HEK293T (cell line): ENCODE measurements at regions not wholly inside any gene's neighbourhood (a gene's known extent, or its start where the extent isn't known, plus 50 kb on each side); places are given as distances from the start of the nearest gene placed in this dataset.

Experiments used
- CTCF ChIA-PET: fragments of 350-600 bp; formaldehyde crosslinking; extraction: SDS; loops from one replicate; lab custom pipeline; 2021; ENCODE audit warnings: antibody characterized with exemption, inconsistent platforms; lab: Yijun Ruan, JAX
- POLR2A ChIA-PET: fragments of 350-600 bp; formaldehyde crosslinking; extraction: SDS; loops from one replicate; lab custom pipeline; 2020; ENCODE audit warnings: antibody characterized with exemption, inconsistent platforms; lab: Yijun Ruan, JAX
- DNase-seq: peaks from one replicate; pipeline ENCODE4 v3.0.0; 2012; ENCODE audit warnings: mixed read lengths; ENCODE audit errors: extremely low spot score
- ARNT ChIP-seq: fragments of 450-650 bp; IDR thresholded peaks from 2 replicates; pipeline ENCODE4 v1.6.1; 2017; ENCODE audit warnings: mild to moderate bottlenecking
- BHLHE40 ChIP-seq: fragments of 450-650 bp; IDR thresholded peaks from 2 replicates; pipeline ENCODE4 v1.6.1; 2016; ENCODE audit warnings: mild to moderate bottlenecking, moderate library complexity, borderline replicate concordance
- CTBP1 ChIP-seq: fragments of 450-650 bp; IDR thresholded peaks from 2 replicates; pipeline ENCODE4 v1.6.1; 2016; ENCODE audit warnings: borderline replicate concordance
- ELF4 ChIP-seq: fragments of 450-650 bp; IDR thresholded peaks from 2 replicates; pipeline ENCODE4 v1.6.1; 2017; ENCODE audit warnings: antibody characterized with exemption
- FOXA1 ChIP-seq: fragments of 450-650 bp; IDR thresholded peaks from 2 replicates; pipeline ENCODE4 v1.6.1; 2016; ENCODE audit warnings: mild to moderate bottlenecking
- FOXK2 ChIP-seq: fragments of 450-650 bp; IDR thresholded peaks from 2 replicates; pipeline ENCODE4 v1.6.1; 2016; ENCODE audit warnings: mild to moderate bottlenecking
- FOXM1 ChIP-seq: fragments of 450-650 bp; IDR thresholded peaks from 2 replicates; pipeline ENCODE4 v1.6.1; 2017; ENCODE audit warnings: mild to moderate bottlenecking, borderline replicate concordance
- HDGF ChIP-seq: fragments of 450-650 bp; IDR thresholded peaks from 2 replicates; pipeline ENCODE4 v1.6.1; 2017; ENCODE audit warnings: antibody characterized with exemption, borderline replicate concordance
- L3MBTL2 ChIP-seq: fragments of 450-650 bp; conservative IDR thresholded peaks from 2 replicates; pipeline ENCODE4 v1.6.1; 2016; ENCODE audit warnings: mild to moderate bottlenecking
- LEF1 ChIP-seq: fragments of 450-650 bp; IDR thresholded peaks from 2 replicates; pipeline ENCODE4 v1.6.1; 2017; ENCODE audit warnings: mild to moderate bottlenecking, borderline replicate concordance
- NFRKB ChIP-seq: fragments of 450-650 bp; IDR thresholded peaks from 2 replicates; pipeline ENCODE4 v1.6.1; 2016; ENCODE audit warnings: mild to moderate bottlenecking, moderate library complexity
- PKNOX1 ChIP-seq: fragments of 450-650 bp; IDR thresholded peaks from 2 replicates; pipeline ENCODE4 v1.6.1; 2016
- SP1 ChIP-seq: fragments of 450-650 bp; IDR thresholded peaks from 2 replicates; pipeline ENCODE4 v1.6.1; 2017
- SUZ12 ChIP-seq: fragments of 450-650 bp; IDR thresholded peaks from 2 replicates; pipeline ENCODE4 v1.6.1; 2016; ENCODE audit warnings: mild to moderate bottlenecking
- TARDBP ChIP-seq: fragments of 450-650 bp; IDR thresholded peaks from 2 replicates; pipeline ENCODE4 v1.6.1; 2016
- ZNF384 ChIP-seq: fragments of 450-650 bp; IDR thresholded peaks from 2 replicates; pipeline ENCODE4 v1.6.1; 2016

GRCh38 chr9:1276474-1276873 is 226.3 kb downstream of the DMRT2 start:
- ChIA-PET CTCF (no interaction called here), POLR2A (no interaction called here)
- TF ChIP-seq FOXA1 (no peak), NFRKB (no peak), HDGF (no peak), SUZ12 (no peak), L3MBTL2 (no peak), PKNOX1 (no peak), CTBP1 (no peak), BHLHE40 (no peak), LEF1 (no peak), ARNT (no peak), ELF4 (no peak), ZNF384 (no peak), TARDBP (no peak), FOXM1 (no peak), FOXK2 (no peak), SP1 (no peak)
- no peak for DNase-seq

DNA sequence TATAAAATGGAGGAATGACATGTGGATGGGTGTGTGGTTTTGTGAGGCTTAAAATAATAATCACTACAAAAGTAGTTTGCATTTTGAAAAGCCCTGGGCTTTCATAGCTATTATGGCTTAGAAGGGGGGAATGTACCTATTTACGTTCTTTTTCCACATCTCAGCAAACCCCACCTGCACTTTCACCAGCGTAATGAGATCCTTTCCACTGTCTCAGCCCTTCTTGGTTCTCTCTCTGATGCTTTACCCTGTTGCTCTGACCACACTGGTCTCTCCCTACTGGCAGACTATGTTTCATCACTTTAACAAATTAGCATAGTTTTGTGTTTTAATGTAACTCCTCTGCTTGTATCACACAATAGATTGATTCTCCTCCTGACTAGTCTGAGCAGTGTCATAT is 234.6 kb downstream of the DMRT2 start:
- TF ChIP-seq ARNT (no peak), FOXK2 (no peak), HDGF (no peak), SP1 (no peak), PKNOX1 (no peak), L3MBTL2 (no peak), CTBP1 (no peak), ELF4 (no peak)
- ChIA-PET CTCF (no interaction called here), POLR2A (no interaction called here)
- DNase-seq = no peak

- no peak for TF ChIP-seq FOXK2
- TF ChIP-seq BHLHE40 = no peak
- no peak for TF ChIP-seq CTBP1
- no peak for TF ChIP-seq NFRKB
- TF ChIP-seq HDGF = no peak
- TF ChIP-seq SP1 = no peak
- DNase-seq = no peak
- CTCF ChIA-PET = no interaction called here
- POLR2A ChIA-PET = no interaction called here
Observed at GRCh38 chr9:1285526-1285925, 235.4 kb downstream of the DMRT2 start.

GRCh38 chr9:1292384-1292783 is 242.2 kb downstream of the DMRT2 start:
- no peak for DNase-seq
- ChIA-PET POLR2A (no interaction called here), CTCF (no interaction called here)

GRCh38 chr9:1294641-1295258 is 244.6 kb downstream of the DMRT2 start:
- TF ChIP-seq NFRKB (no peak), PKNOX1 (no peak), LEF1 (no peak), ZNF384 (no peak), HDGF (no peak), SP1 (no peak), SUZ12 (no peak), ELF4 (no peak), FOXM1 (no peak), FOXA1 (no peak)
- ChIA-PET CTCF (no interaction called here), POLR2A (no interaction called here)
- DNase-seq = no peak

More at GRCh38 chr9:1292384-1292783, 242.2 kb downstream of the DMRT2 start:
- TF ChIP-seq FOXK2 (no peak), ZNF384 (no peak), FOXA1 (no peak), NFRKB (no peak), TARDBP (no peak), LEF1 (no peak), SP1 (no peak), L3MBTL2 (no peak), ARNT (no peak), HDGF (no peak), ELF4 (no peak), BHLHE40 (no peak), PKNOX1 (no peak), CTBP1 (no peak), FOXM1 (no peak)

- no peak for DNase-seq
Observed at GRCh38 chr9:1296331-1296730, 246.2 kb downstream of the DMRT2 start.

More at GRCh38 chr9:1296331-1296730, 246.2 kb downstream of the DMRT2 start:
- no peak for TF ChIP-seq FOXA1
- TF ChIP-seq ARNT = no peak
- no peak for TF ChIP-seq LEF1
- no peak for TF ChIP-seq L3MBTL2
- no peak for TF ChIP-seq CTBP1
- TF ChIP-seq TARDBP = no peak
- no peak for TF ChIP-seq ELF4
- TF ChIP-seq BHLHE40 = no peak
- TF ChIP-seq FOXM1 = no peak
- TF ChIP-seq SUZ12 = no peak
- no peak for TF ChIP-seq PKNOX1
- no peak for TF ChIP-seq FOXK2
- POLR2A ChIA-PET = no interaction called here
- CTCF ChIA-PET = no interaction called here
